ENCODE measurements at regions not wholly inside any gene's neighbourhood (a gene's known extent, or its start where the extent isn't known, plus 50 kb on each side); places are given as distances from the start of the nearest gene placed in this dataset.

- no peaks in the 10 kb centered on the region for H4K20me1 ChIP-seq (ENCODE audit: insufficient read depth, low read length)
- H3K27ac Mint-ChIP-seq (ENCODE audit: unreplicated experiment), result no peak overlapping the region
- no peak overlapping the region for H3K27ac ChIP-seq (ENCODE audit: low read depth, low read length)
- H3K9me3 ChIP-seq (ENCODE audit: insufficient read depth, low read depth, low read length), result no peaks in the 10 kb centered on the region
- no peaks in the 10 kb centered on the region for H3K9me3 Mint-ChIP-seq (ENCODE audit: unreplicated experiment)
- H3K27me3 ChIP-seq (ENCODE audit: insufficient read depth, low read length), result no peaks in the 10 kb centered on the region
- no peak overlapping the region for H3K4me2 ChIP-seq (ENCODE audit: low read length)
- H3K4me3 Mint-ChIP-seq (ENCODE audit: unreplicated experiment), result no peak overlapping the region
- TF ChIP-seq CTCF (IDR thresholded peaks at IDR 0.05; ENCODE audit: insufficient read depth, low read depth, low read length) (no peak), EZH2 (IDR thresholded peaks at IDR 0.05; ENCODE audit: insufficient read depth, low read length) (no peak)
- no peaks in the 10 kb centered on the region for H3K79me2 ChIP-seq (ENCODE audit: insufficient read depth, low read length)
- no peaks in the 10 kb centered on the region for H3K27me3 Mint-ChIP-seq (ENCODE audit: low read depth, unreplicated experiment)
- H3K9ac ChIP-seq (ENCODE audit: low read length), result no peak overlapping the region
- FAIRE-seq, result no peak
- DNase-seq (ENCODE audit: low read depth), result no peak
- H2AFZ ChIP-seq (ENCODE audit: low read depth, low read length), result no peak overlapping the region
- no peak overlapping the region for H3K4me3 ChIP-seq (ENCODE audit: insufficient read depth, low read depth, low read length)
- H3K36me3 Mint-ChIP-seq (ENCODE audit: low read depth, unreplicated experiment), result no peaks in the 10 kb centered on the region
- no peaks in the 10 kb centered on the region for H3K36me3 ChIP-seq (ENCODE audit: insufficient read depth, low read length)
- H3K4me1 Mint-ChIP-seq (ENCODE audit: low read depth, unreplicated experiment), result peaks cover 29% of the 10 kb centered on the region
- H3K4me1 ChIP-seq (ENCODE audit: insufficient read depth, low read length), result no peaks in the 10 kb centered on the region
These were observed 467.2 kb upstream of the AGTR1 start for GRCh38 chr3:148230473-148230872.

GRCh38 chr3:148232389-148232788 lies 465.3 kb upstream of the AGTR1 start:
- H4K20me1 ChIP-seq (ENCODE audit: insufficient read depth, low read length), result no peaks in the 10 kb centered on the region
- no peaks in the 10 kb centered on the region for H3K79me2 ChIP-seq (ENCODE audit: insufficient read depth, low read length)
- FAIRE-seq (no peak), DNase-seq (ENCODE audit: low read depth) (no peak)
- H3K36me3 ChIP-seq (ENCODE audit: insufficient read depth, low read length), result no peaks in the 10 kb centered on the region
- H3K27ac ChIP-seq (ENCODE audit: low read depth, low read length), result no peak overlapping the region
- no peaks in the 10 kb centered on the region for H3K27me3 Mint-ChIP-seq (ENCODE audit: low read depth, unreplicated experiment)
- no peak overlapping the region for H3K4me2 ChIP-seq (ENCODE audit: low read length)
- H3K36me3 Mint-ChIP-seq (ENCODE audit: low read depth, unreplicated experiment), result no peaks in the 10 kb centered on the region
- H3K9ac ChIP-seq (ENCODE audit: low read length), result no peak overlapping the region
- H3K4me3 Mint-ChIP-seq (ENCODE audit: unreplicated experiment), result no peak overlapping the region
- H2AFZ ChIP-seq (ENCODE audit: low read depth, low read length), result no peak overlapping the region
- H3K27ac Mint-ChIP-seq (ENCODE audit: unreplicated experiment), result no peak overlapping the region
- no peaks in the 10 kb centered on the region for H3K9me3 ChIP-seq (ENCODE audit: insufficient read depth, low read depth, low read length)
- H3K27me3 ChIP-seq (ENCODE audit: insufficient read depth, low read length), result no peaks in the 10 kb centered on the region
- H3K4me1 Mint-ChIP-seq (ENCODE audit: low read depth, unreplicated experiment), result peaks cover 26% of the 10 kb centered on the region
- no peaks in the 10 kb centered on the region for H3K9me3 Mint-ChIP-seq (ENCODE audit: unreplicated experiment)
- no peak overlapping the region for H3K4me3 ChIP-seq (ENCODE audit: insufficient read depth, low read depth, low read length)
- no peaks in the 10 kb centered on the region for H3K4me1 ChIP-seq (ENCODE audit: insufficient read depth, low read length)
- TF ChIP-seq CTCF (IDR thresholded peaks at IDR 0.05; ENCODE audit: insufficient read depth, low read depth, low read length), result no peak
- no peak for TF ChIP-seq EZH2 (IDR thresholded peaks at IDR 0.05; ENCODE audit: insufficient read depth, low read length)

GRCh38 chr3:148233403-148233802 lies 464.3 kb upstream of the AGTR1 start:
- TF ChIP-seq CTCF (IDR thresholded peaks at IDR 0.05; ENCODE audit: insufficient read depth, low read depth, low read length) (no peak), EZH2 (IDR thresholded peaks at IDR 0.05; ENCODE audit: insufficient read depth, low read length) (no peak)
- DNase-seq (ENCODE audit: low read depth) (peak; percentile 32), FAIRE-seq (no peak)
- Histone ChIP-seq H3K9ac (ENCODE audit: low read length) (no peak overlapping the region), H3K4me1 (ENCODE audit: insufficient read depth, low read length) (no peaks in the 10 kb centered on the region), H3K79me2 (ENCODE audit: insufficient read depth, low read length) (no peaks in the 10 kb centered on the region), H2AFZ (ENCODE audit: low read depth, low read length) (no peak overlapping the region), H4K20me1 (ENCODE audit: insufficient read depth, low read length) (no peaks in the 10 kb centered on the region), H3K36me3 (ENCODE audit: insufficient read depth, low read length) (no peaks in the 10 kb centered on the region), H3K9me3 (ENCODE audit: insufficient read depth, low read depth, low read length) (no peaks in the 10 kb centered on the region), H3K27me3 (ENCODE audit: insufficient read depth, low read length) (no peaks in the 10 kb centered on the region), H3K27ac (ENCODE audit: low read depth, low read length) (no peak overlapping the region), H3K4me3 (ENCODE audit: insufficient read depth, low read depth, low read length) (no peak overlapping the region), H3K4me2 (ENCODE audit: low read length) (no peak overlapping the region)
- H3K4me1 Mint-ChIP-seq (ENCODE audit: low read depth, unreplicated experiment), result peaks cover 19% of the 10 kb centered on the region
- no peaks in the 10 kb centered on the region for H3K27me3 Mint-ChIP-seq (ENCODE audit: low read depth, unreplicated experiment)
- no peak overlapping the region for H3K4me3 Mint-ChIP-seq (ENCODE audit: unreplicated experiment)
- H3K27ac Mint-ChIP-seq (ENCODE audit: unreplicated experiment), result peak overlapping the region; percentile 50
- H3K36me3 Mint-ChIP-seq (ENCODE audit: low read depth, unreplicated experiment), result no peaks in the 10 kb centered on the region
- no peaks in the 10 kb centered on the region for H3K9me3 Mint-ChIP-seq (ENCODE audit: unreplicated experiment)
